Thyroid gland (tissue), 4 donors: ENCODE measurements at regions not wholly inside any gene's neighbourhood (a gene's known extent, or its start where the extent isn't known, plus 50 kb on each side); places are given as distances from the start of the nearest gene placed in this dataset.

ENCODE experiments used
- CTCF ChIP-seq, 6 experiments: fragments of 200-600 bp in 3 of 6; fragments of 450-650 bp in 3 of 6; sonication (generic) in 3 of 6; IDR thresholded peaks; one replicate each; pipeline ENCODE4 v1.5.1; 2016 to 2019; ENCODE audit warnings: antibody characterized with exemption in 6 of 6, mild to moderate bottlenecking in 2 of 6, inconsistent platforms in 1 of 6, moderate library complexity in 1 of 6
- POLR2A ChIP-seq, 2 donors: fragments of 450-650 bp; IDR thresholded peaks; one replicate each; pipeline ENCODE4 v1.6.1; 2017; ENCODE audit warnings: antibody characterized with exemption in 2 of 2, mild to moderate bottlenecking in 2 of 2, moderate library complexity in 1 of 2

- no peak for TF ChIP-seq POLR2A (IDR thresholded peaks at IDR 0.05)
- no peak for TF ChIP-seq CTCF (IDR thresholded peaks at IDR 0.05)
These were observed 102.6 kb upstream of the SATB1 start for GRCh38 chr3:18527691-18528090.
